NB4 (cell line): ENCODE measurements at regions not wholly inside any gene's neighbourhood (a gene's known extent, or its start where the extent isn't known, plus 50 kb on each side); places are given as distances from the start of the nearest gene placed in this dataset.
"Not testable (repeated sequence)": the region's sequence is repeated elsewhere in the genome, so short reads cannot be mapped to it uniquely, and the experiment has no call there.

Experiments
- DNase-seq: peaks from one replicate; pipeline ENCODE4 v3.0.0; 2010; ENCODE audit warnings: low read depth
- H3K4me3 ChIP-seq: one replicate; pipeline ENCODE4 v1.5.1; 2011; ENCODE audit warnings: mild to moderate bottlenecking, low read depth, low read length, moderate library complexity
- CTCF ChIP-seq: IDR thresholded peaks from one replicate; pipeline ENCODE4 v1.5.1; 2012; ENCODE audit warnings: low read depth, low read length
- MAX ChIP-seq: IDR thresholded peaks from 2 replicates; pipeline ENCODE4 v1.6.1; 2011; ENCODE audit warnings: low read depth, low read length
- MYC ChIP-seq: IDR thresholded peaks from 2 replicates; pipeline ENCODE4 v1.6.1; 2011; ENCODE audit warnings: low read depth, low read length
- POLR2A ChIP-seq: IDR thresholded peaks from 2 replicates; pipeline ENCODE4 v1.6.1; 2011; ENCODE audit warnings: mild to moderate bottlenecking; ENCODE audit not compliant: insufficient read length; ENCODE audit errors: extremely low read depth

GRCh38 chrX:17967888-17968287 is 106.8 kb upstream of the RAI2 start:
- no peak for TF ChIP-seq CTCF
- no peak for TF ChIP-seq MYC
- TF ChIP-seq MAX: no peak
- no peak for TF ChIP-seq POLR2A
- DNase-seq: no peak
- no peak overlapping the region for H3K4me3 ChIP-seq

GRCh38 chrX:17964871-17965270 is 103.8 kb upstream of the RAI2 start:
- no peak for TF ChIP-seq POLR2A
- TF ChIP-seq CTCF: no peak
- TF ChIP-seq MAX: no peak
- no peak for TF ChIP-seq MYC
- DNase-seq: no peak

GRCh38 chrX:17960891-17961290 is 99.8 kb upstream of the RAI2 start:
- no peak overlapping the region for H3K4me3 ChIP-seq
- DNase-seq: no peak
- TF ChIP-seq MYC (no peak), MAX (no peak), POLR2A (no peak), CTCF (no peak)

More at GRCh38 chrX:17964871-17965270, 103.8 kb upstream of the RAI2 start:
- H3K4me3 ChIP-seq: no peak overlapping the region

- TF ChIP-seq POLR2A (no peak), CTCF (peak; percentile 63)
- DNase-seq: peak; percentile 17
- no peak overlapping the region for H3K4me3 ChIP-seq
Measured at GRCh38 chrX:17944833-17945497, 83.9 kb upstream of the RAI2 start.

GRCh38 chrX:17941171-17941570 is 80.1 kb upstream of the RAI2 start:
- DNase-seq, H3K4me3 ChIP-seq: not testable (repeated sequence)

- DNase-seq: no peak
- TF ChIP-seq CTCF (no peak), MYC (no peak), POLR2A (no peak), MAX (no peak)
Measured at GRCh38 chrX:17939724-17940123, 78.6 kb upstream of the RAI2 start.

More at GRCh38 chrX:17939724-17940123, 78.6 kb upstream of the RAI2 start:
- H3K4me3 ChIP-seq: no peak overlapping the region
